LNCAP (cell line): ENCODE measurements at regions not wholly inside any gene's neighbourhood (a gene's known extent, or its start where the extent isn't known, plus 50 kb on each side); places are given as distances from the start of the nearest gene placed in this dataset.

Experiments
- CTCF ChIP-seq: fragments of 450-650 bp; IDR thresholded peaks from 2 replicates; pipeline ENCODE4 v1.5.1; 2017; ENCODE audit warnings: mild to moderate bottlenecking

DNA sequence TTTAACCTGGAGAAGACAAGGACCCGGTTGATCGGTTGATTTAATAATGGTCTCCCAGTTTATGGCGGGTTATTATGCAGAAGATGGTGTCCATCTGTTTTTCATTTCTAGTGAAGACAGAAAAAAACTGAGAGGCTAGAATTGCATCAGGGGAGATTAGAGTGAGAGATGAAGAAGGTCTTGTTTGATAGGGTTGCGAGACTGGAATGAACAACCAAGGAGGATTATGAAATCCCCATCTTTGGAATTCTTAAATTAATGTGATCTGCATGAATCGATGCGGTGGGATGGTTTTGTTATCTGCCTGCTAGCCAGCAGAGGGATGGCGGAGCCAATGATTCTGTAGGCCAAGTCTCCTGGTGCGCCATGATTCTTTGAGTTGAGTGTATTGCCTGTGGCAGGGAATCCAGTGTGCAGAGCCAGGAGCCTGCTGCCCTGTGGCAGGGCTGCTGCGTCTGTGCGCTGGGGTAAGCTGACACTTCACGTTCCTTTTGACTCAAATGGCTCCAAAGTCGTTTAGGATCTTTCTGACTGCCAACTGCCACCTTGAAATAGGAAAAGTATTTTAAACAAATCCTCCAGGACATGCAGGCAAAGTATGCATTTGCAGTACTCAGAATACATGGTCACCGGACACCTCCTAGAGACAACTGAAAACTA is 200.1 kb downstream of the CLIC5 start:
- no peak for TF ChIP-seq CTCF

DNA sequence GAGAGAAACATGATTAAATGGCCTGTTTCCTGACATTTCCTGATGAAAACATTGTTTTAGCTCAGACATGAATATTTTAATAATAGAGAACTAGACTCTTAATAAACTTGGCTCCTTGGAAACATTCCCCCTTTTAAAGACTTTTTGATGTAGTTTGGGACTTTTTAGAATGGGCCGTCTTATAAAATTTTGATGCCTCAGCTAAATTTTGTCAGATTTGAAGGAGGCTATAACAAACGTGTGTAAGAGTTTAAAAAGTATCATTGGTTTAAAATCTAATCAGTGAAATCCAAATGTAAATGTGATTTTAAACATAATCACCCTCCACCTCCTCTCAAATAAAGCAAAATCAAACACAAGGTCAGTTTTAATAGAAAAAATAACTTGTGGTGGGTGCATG is 200.9 kb downstream of the CLIC5 start:
- no peak for TF ChIP-seq CTCF

- TF ChIP-seq CTCF: no peak
Measured at GRCh38 chr6:45813943-45814342, 201.7 kb downstream of the CLIC5 start.

DNA sequence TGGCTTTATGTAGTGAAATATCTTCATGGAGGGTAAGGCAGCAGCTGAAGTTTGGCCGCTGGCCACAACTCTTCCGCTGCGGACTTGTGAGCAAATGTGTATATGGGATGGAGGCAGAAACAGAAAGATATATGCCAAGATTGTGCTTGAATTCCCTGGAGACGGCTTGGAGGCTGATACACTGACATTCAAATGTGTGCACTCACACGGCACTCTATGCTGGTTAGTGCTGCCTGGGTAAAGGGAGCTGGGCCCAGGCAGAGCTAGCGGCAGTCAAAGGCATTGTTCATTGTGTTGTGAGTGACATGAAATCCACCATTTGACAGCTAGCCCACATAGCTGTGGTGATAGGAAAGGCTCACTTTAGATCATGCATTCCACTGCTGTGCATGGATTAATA is 202.7 kb downstream of the CLIC5 start:
- TF ChIP-seq CTCF: no peak

GRCh38 chr6:45808917-45809316 is 206.7 kb downstream of the CLIC5 start:
- TF ChIP-seq CTCF: no peak

DNA sequence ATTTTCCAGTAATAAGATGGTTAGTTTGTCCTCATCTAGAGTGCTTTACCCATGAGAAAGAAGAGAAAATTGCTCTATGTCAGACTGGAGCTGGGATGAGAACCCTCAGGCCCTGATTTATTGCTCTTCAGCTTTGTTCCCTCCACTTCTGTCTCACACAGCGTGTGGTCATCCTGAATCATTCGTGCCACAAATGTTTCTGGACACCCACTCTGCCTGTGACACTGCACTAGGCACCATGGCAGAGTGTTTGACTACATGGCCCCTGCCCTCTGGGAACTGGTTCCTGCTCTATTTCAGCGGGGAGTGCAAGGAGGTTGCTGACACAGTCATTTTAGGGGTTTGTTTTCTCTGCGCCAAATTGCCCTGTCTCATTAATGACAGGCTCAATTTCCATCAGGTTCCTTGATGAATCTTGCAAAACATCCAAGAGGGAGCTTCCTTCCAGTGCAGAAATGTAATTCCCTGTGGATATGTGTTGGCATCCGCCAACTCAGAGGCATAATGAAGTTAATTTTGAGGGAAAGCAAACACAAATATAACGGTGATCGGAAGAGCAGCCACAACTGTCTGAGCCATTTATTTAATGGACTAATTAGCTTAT is 207.5 kb downstream of the CLIC5 start:
- TF ChIP-seq CTCF: no peak

- no peak for TF ChIP-seq CTCF
Measured at GRCh38 chr6:45807311-45808041, 208.2 kb downstream of the CLIC5 start.
